ENCODE measurements at regions not wholly inside any gene's neighbourhood (a gene's known extent, or its start where the extent isn't known, plus 50 kb on each side); places are given as distances from the start of the nearest gene placed in this dataset.
A peak's percentile ranks its signal among the peaks of the same experiment; 100 is the strongest.

DNA sequence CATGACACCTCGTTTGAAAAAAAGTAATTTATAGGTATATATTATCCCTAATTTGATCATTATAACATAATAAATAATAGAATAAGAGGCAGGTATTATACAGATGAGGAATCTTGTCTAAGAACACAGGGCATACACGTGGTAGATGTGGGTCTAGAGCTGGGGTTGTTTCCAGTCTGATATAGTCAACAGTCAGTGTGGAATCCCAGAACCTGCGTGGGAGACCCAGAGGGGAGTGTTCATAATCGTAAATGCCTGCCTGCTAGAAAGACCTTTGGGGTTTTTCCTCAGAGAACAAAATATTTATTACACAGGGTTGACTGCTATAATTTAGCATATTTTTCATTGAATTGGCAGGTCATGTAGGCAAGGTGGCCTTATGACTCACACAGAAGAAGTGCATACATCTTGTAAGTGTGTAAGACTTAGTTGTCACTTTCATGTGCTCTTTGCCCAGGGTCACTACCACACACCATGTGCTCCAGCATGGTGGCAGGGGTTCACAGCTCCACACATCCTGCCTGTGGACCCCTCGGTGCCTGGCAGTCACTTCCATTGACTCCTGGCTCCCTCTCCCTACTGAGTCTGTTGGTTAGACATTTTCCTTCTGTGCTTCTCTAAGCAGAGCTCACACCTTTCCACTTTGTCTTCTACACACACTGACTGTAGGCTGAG is 94.9 kb upstream of the IKZF1 start:
- peak; percentile 28 for DNase-seq (ENCODE audit: low read depth)

DNA sequence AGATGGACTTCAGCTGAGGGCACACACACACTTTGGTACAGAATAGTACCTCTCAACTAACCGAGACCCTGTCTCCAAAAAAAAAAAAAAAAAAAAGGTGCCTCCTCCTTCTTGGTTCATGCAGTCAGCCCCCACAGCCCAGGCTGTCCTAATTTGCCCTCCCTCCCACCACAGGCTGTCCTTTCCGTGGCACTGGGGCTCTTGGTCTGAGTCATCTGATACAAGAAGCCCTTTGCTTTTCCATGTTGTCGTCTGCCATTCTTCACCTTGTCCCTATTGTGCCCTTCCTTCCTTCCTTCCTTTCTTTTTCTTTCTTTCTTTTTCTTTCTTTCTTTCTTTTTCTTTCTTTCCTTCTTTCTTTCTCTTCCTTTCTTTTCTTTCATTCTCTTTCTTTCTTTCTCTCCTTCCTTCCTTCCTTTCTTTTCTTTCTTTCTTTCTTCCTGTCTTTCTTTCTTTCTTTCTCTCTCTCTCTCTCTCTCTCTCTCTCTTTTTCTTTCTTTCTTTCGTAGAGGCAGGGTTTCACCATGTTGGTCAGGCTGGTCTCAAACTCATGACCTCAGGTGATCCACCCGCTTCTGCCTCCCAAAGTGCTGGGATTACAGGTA is 96.0 kb upstream of the IKZF1 start:
- DNase-seq (ENCODE audit: low read depth), result no peak

DNA sequence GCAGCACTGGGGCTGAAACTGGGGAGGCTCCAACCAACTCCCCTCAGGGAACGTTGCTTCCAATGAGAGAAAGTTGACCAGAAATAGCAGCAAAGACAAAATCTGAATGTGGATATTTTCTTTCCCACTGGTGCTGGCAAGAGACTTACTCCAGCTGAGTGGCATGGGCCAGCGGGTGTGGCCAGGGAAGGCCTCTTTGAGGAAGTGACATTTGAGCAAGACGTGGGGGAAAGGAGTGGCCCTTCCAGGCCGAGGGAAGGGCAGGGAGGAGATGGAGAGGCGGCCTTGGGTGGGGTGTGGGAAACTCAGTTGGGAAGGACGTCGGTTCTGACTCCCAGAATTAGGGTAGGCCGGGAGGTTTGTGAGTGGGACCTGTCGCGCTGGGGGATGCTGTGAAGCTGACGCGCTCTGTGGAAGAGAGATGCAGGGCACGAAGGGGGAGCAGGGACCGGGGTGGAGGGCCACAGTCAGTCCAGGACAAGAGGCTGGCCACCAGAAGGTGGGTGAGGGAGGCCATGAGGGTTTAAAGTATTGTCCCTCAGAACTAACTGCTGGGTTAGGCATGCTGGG is 96.7 kb upstream of the IKZF1 start:
- DNase-seq (ENCODE audit: low read depth), result no peak

GRCh38 chr7:50207251-50207564 is 97.3 kb upstream of the IKZF1 start:
- no peak for DNase-seq (ENCODE audit: low read depth)

GRCh38 chr7:50206453-50207250 is 97.9 kb upstream of the IKZF1 start:
- peak; percentile 53 for DNase-seq (ENCODE audit: low read depth)

DNA sequence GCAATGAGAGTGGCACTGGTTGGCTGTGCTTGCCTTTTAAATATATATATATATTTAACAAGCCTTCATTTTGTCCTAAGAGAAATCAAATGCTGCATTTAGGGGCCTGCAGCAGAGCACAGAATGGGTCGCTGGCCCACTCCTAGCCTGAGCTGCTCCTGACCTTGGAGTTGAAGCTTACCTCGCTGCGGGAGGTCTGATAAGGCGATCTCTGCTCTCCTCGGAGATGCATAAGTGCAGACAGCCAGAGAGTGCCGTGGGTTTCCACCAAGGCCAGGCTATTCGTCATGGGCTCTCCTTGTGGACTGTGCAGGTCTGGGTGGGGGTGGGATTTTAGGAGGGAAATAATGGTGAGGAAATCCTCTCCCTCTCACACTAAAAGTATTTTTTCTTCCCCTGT is 99.5 kb upstream of the IKZF1 start:
- DNase-seq (ENCODE audit: low read depth), result no peak

- no peak for DNase-seq (ENCODE audit: low read depth)
Measured at GRCh38 chr7:50204581-50204980, 99.9 kb upstream of the IKZF1 start.

GRCh38 chr7:50203521-50203920 is 101.0 kb upstream of the IKZF1 start:
- no peak for DNase-seq (ENCODE audit: low read depth)

DNA sequence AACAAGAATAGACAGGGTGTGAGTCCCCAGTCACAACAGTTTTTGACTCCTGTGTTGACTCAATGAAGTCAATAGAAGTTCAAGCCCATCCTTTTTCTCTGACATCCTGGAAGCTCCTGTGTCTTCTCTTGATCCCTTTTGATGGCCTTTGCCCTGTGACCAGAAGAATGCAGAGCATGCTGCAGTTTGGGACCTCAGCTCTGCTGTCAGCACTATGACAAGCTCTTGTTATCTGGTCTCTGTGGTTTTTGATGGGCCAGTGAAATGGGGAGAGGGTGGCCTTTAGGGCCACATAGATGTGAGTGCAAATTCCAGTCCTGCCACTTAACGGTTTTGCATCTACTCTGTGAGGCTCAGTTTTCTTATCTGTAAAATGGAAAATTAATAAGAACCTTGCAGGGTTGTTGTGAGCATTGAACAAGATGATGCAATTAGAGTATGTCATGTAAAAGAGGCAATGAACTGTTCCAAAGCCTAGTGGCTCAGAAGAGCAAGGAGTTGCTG is 102.4 kb upstream of the IKZF1 start:
- no peak for DNase-seq (ENCODE audit: low read depth)

GRCh38 chr7:50199824-50200223 is 104.7 kb upstream of the IKZF1 start:
- no peak for DNase-seq (ENCODE audit: low read depth)

GRCh38 chr7:50197549-50197948 is 104.5 kb upstream of the ZPBP start:
- DNase-seq (ENCODE audit: low read depth), result peak; percentile 60

DNA sequence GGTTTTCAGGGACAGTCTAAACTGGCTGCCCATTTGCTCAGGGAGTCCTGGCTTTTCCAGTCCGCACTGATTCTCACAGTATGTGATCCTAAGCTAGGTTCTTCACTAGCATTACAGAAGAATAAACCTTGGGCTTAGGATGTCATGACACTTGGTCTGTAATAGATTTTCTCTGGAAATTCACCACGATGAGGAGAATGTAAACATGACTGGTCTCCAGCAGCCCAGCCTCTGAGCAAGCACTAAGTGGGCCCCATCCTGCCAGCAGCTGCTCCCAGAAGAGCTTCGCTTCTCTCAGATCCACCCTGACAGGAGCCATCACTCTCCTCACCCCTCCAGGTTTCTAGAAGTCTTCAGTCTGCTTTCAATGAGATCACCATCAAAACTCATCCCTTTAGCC is 103.7 kb upstream of the ZPBP start:
- DNase-seq (ENCODE audit: low read depth), result no peak

DNA sequence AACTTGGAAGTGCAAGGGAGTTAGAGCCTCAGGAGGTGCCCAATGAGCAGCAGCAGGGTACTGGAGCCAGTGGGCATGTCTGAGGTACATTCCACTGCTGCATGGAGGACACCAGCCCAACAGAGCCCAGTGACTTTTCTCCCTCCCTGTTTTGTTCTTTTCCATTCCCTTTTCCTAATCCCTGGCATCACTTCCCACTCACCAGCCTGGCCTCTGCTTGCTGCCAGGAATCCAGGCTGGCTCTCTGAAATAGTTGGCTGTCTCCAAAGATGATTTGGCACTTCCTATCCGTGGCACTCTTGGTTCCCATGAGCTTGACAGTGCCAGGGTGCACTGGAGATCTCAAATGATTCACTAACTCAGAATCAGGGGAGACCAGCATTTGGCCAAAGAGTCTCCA is 97.7 kb upstream of the ZPBP start:
- DNase-seq (ENCODE audit: low read depth), result no peak

GRCh38 chr7:50189371-50189770 is 96.3 kb upstream of the ZPBP start:
- DNase-seq (ENCODE audit: low read depth), result no peak

- no peak for DNase-seq (ENCODE audit: low read depth)
Measured at GRCh38 chr7:50185951-50186682, 93.1 kb upstream of the ZPBP start.

DNA sequence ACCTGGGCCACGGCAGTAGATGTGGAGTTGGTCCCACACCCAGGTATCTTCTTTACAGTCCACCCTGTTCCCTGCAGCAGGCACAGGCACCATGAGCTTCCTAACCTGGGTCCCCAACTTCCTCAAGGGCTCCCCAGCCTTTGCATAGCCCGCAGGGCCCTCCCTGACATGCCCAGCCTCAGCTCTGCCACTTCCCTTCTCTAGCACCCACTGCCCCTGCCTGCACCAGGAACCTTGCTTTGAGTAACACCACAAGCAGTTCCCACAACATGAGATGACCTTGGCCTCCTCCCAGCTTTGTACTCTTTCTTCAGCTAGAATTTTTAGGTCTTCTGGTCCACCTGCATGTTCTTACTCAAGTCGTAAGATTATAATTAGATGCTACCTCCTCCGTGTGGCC is 92.2 kb upstream of the ZPBP start:
- DNase-seq (ENCODE audit: low read depth), result no peak

- DNase-seq (ENCODE audit: low read depth), result no peak
Measured at GRCh38 chr7:50184271-50184990, 91.4 kb upstream of the ZPBP start.

DNA sequence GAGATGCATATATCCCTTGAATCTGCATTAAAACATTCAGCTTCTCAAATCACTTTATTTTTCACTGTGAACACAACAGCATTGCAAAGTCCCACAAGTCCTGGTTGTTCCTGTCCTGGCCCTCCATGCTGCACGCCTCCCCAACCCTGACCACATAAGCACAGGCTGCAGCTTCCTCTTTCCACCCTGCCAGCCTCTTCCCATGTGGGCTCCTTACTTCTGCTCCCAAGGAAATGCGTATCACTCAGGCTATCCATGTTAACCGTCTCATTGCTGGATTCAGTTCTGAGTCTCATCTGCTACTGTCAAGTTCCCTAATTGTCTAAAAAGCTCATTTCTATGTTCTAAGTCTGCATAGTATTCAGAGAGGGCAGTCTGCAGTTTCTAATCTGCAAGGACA is 89.7 kb upstream of the ZPBP start:
- DNase-seq (ENCODE audit: low read depth), result no peak

DNA sequence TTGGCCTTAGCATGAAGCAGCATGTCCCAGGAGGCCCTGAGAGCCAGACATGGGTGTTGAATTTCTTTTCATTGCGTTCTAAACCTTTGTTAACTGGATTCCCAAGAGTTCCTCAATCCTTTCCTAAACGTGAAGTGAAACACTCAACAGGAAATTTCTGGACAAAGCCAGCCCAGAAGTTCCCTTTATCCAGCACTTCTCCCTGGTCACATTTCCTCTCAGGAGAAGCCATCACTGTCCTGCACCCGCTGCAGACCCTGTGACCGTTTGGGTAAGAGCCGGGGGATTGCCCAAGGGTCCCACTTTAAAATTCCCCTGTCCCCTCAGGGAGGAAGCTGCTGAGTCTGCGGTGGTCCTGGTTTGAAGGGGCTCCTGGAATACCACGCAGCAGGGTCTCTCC is 88.0 kb upstream of the ZPBP start:
- DNase-seq (ENCODE audit: low read depth), result no peak

DNA sequence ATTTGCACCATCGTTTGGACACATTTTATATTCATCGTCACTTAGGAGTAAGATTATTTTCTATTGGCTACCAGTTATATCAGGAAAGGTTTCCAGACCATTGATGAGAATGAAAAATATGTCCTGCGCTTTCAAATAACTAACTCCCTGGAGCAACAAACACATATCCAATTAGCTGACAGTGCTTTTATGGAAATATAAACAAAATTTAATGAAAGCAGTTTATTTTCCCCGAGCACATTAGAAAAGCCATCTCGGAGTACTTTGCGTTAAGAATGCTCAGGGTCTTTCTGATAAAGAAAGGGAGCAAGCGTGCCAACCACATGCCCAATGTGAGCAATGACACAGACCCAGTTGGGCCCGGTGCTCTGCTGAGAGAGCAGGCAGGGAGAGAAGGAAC is 85.1 kb upstream of the ZPBP start:
- no peak for DNase-seq (ENCODE audit: low read depth)

DNA sequence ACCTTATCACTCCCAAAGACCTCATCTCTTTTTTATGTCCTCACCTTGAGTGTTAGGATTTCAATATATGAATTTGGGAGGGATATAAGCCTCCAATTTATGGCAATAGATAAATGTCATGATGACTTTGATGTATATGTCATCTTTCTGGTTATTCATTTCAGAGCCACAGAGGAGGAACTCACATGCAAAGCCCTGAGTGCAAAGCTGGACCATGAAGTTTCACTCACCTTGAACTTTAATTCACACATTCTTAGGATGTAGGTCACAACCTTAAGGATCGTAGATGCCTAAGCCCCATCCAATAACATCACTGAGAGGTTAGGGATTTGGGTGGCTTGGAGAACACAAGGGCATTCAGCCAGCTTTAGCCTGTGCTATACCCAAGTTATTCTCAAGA is 81.9 kb upstream of the ZPBP start:
- DNase-seq (ENCODE audit: low read depth), result no peak
